HPDE6-E6E7 (cell line): ENCODE measurements at regions not wholly inside any gene's neighbourhood (a gene's known extent, or its start where the extent isn't known, plus 50 kb on each side); places are given as distances from the start of the nearest gene placed in this dataset.
"Not testable (repeated sequence)": the region's sequence is repeated elsewhere in the genome, so short reads cannot be mapped to it uniquely, and the experiment has no call there.

Experiments used
- DNase-seq: peaks from one replicate; pipeline ENCODE4 v3.0.0; 2011; ENCODE audit warnings: missing footprints; ENCODE audit errors: extremely low spot score

DNA sequence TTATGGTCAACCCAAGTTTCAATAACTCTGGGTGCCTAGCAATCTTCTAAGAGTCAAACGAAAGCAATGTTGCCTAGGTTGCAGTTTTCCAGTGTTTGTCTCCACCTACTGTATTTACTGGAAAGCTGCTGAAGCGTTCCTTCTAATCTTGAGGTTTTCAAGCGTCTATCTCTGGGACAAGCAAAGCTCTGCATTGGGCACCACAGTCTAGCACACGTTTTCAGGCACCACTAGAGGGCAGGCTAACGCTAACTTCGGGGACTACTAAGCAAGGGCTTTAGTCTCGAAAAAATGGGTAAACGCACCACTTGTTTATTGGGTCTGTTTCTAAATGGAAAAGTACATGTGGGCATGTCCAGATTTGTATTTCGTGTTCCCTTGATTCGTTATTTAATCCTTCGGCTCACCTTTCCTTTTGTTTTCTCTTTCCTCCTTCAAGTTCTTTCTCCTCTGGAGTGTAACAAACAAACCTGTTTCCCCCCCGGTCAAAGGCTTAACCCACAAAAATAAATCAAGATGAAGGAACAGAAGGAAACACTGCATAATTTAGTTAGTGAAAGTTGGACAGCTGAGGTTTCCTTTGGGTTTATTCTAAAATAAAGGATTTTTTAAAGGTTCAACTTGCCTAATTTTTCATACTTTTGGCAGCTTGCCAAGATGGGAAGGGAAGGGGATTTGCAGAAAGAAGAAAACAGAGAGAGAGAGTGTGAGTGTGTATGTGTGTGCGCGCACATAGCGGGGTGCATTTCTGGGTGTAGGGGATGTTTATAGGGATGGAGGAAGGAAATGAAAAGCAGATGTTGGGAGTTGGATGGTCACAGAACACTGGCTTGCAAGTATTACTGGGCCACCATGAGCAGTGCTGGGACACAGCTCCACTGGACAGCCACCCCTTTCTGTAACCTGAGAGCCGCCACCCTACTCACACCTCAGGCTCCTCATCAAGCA lies 348.3 kb downstream of the GOLGA6L6 start:
- not testable (repeated sequence) for DNase-seq

DNA sequence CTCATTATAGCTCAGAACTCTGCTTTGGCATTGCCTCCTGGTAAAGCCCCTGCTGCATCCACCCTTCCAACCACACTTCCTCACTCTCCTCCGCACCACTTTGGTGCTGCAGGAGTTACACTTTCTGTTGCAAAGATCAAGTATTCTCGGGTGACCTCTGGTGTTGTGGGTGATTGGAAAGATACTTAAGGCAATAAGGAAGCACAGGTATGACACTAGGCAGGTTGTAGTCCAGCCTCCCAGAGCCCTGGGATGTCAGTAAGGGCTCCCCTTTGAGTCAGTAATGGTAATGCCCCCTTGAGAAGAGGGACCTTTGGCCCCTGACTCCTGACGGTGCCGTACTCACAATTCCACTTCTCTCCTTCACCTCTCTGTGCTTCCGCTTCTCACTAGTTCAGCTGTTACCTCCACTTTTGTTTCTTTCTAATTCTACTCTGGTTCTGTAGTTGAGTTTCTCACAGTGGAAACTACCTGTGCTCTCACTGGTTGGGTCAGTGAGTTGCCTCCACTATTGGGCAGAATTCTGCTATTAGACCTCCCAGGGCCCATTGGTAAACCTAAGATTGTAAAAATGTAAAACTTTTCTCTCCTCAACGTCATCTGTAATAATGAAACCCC lies 350.0 kb downstream of the GOLGA6L6 start:
- not testable (repeated sequence) for DNase-seq

DNA sequence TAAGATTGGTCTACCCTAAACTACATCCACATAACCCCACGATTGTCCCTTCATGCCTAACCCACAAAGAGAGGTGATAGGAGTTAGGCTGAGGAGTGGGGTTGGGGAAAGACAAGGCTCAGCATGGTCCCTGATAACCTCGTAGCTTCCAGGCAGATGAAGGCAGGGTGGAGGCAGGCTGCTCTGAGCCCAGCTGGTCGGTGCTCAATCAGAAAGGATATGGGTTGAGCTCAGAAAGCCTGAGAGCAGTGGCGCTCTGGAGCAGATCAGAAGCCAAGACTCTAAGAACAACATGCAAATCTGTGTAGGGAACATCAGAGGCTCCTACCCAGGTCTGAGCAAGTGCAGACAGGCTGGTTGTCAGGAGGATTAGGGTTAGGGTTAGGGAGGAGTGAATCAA lies 353.0 kb downstream of the GOLGA6L6 start:
- DNase-seq, result not testable (repeated sequence)

DNA sequence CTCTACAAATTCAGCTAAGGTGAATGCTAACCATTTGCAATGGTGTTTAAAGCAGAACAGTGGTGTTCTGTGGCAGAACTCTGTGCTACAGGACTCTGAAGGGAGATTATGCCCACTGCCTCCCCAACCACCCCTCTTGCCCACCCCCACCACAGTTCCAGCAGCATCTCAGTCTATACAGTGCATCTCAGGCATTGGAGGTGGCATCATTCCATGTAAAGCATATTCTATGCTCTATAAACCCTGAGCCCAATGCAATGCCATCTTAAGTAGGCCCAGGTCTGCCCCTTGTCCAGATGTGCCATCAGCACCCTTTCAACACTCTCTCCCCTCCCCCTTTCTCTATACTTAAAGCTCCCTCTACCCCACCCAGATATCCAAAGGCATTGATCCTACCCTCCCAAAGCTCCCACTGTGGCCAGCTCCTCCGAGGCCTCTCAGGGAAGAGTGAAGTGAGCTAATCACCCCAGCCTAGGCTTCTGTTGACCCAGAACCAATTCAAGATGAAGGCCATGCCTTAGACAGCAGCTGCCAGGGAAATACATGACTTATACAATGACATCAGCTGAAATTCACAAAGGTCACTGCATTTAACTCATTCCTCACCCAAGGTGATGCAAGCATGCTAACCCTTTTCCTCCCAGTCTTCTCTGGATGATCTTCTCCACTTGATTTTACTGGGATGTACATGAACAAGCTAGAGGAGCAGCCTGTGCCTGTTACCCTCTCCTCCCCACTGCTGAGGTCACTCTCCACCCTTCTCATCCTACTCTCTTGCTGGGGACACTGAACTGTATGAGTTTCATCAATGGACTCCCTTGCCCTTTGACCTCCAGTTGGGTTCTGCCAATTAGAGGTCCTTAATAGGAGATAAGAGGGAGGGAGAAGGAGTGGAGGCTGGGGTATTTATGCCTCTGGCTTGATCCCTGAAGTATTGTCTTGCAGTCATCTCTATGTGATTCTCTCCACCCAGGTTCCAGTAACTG lies 353.9 kb downstream of the GOLGA6L6 start:
- not testable (repeated sequence) for DNase-seq

DNA sequence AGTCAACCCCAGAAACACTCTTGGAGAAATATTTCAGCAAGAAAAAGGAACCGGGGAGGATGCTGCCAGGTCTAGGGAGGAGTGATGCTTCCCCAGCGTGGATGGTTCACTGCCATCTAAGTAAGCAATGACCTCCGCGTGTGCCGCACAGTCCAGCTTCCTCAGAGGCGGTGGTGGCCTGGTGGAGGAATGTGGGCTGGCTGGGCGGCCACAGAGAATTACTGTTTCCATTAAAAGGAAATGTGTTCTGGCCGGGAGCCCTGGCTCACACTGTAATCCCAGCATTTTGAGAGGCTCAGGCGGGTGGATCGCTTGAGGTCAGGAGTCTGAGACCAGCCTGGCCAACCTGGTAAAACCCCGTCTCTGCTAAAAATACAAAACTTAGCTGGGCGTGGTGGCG lies 356.7 kb downstream of the GOLGA6L6 start:
- DNase-seq, result not testable (repeated sequence)

DNA sequence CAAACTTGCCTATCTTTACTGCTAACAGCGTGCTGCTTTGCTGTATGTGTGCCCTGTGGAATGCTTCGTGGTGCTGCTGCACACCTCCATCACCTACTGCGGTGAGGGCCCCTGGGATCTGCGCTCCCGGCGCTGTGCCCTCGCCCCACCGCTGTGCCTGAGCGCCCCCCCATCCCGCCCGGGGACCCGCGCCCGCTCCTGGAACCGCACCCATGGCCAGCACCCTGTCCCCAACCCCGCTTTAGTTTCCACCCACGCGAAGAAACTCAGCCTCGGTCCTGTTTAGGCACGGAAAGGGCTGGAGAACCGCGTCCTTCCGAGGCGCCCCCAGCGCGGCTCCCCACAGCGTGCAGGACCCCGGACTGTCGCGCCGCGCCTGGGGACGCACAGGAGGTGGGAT lies 373.4 kb downstream of the GOLGA6L6 start:
- DNase-seq, result not testable (repeated sequence)

DNA sequence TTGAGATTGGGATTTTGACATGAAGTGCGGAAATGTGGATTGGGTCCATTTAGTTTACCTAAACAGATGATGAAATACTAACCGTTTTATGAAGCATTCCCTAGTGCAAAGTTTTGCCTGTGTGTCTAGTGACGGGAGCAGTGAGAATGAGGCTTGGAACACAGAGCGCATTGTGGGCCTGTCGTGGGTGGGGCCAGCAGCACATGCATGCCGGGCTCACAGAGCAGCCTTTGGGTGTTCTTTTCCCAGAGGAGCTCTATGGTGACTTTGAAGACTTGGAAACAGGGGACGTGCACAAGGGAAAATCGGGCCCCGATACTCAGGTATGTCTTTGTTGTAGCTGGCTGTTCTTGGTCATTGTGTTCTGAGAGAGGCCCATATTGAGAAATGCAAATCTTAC lies 388.1 kb downstream of the GOLGA6L6 start:
- DNase-seq, result not testable (repeated sequence)

DNA sequence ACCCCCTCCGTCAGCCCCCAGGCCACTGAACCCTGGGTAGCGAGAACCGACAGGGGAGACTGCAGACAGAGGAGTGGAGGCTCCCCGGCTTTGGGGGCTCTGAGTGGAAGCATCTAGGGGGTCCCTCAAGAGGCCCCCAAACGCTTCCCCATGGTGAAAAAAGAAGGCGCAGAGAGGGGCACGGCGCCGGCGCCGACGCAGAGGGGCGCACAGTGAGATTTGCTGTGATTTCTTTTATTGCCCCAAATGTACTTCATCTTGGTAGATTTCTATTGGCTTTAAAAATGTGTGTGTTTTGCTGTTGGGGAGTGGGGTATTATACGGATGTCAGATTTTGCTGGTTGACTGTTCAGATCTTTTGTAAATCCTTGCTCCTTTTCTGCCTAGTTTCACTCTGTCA lies 392.9 kb downstream of the GOLGA6L6 start:
- not testable (repeated sequence) for DNase-seq

DNA sequence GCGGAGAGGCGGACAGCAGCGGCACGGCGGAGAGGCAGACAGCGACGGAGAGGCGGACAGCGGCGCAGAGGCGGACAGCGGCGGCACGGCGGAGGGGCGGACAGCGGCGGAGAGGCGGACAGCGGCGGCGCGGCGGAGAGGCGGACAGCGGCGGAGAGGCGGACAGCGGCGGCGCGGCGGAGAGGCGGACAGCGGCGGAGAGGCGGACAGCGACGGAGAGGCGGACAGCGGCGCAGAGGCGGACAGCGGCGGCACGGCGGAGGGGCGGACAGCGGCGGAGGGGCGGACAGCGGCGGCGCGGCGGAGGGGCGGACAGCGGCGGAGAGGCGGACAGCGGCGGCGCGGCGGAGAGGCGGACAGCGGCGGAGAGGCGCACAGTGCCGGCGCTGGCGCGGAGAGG lies 393.6 kb downstream of the GOLGA6L6 start:
- not testable (repeated sequence) for DNase-seq

DNA sequence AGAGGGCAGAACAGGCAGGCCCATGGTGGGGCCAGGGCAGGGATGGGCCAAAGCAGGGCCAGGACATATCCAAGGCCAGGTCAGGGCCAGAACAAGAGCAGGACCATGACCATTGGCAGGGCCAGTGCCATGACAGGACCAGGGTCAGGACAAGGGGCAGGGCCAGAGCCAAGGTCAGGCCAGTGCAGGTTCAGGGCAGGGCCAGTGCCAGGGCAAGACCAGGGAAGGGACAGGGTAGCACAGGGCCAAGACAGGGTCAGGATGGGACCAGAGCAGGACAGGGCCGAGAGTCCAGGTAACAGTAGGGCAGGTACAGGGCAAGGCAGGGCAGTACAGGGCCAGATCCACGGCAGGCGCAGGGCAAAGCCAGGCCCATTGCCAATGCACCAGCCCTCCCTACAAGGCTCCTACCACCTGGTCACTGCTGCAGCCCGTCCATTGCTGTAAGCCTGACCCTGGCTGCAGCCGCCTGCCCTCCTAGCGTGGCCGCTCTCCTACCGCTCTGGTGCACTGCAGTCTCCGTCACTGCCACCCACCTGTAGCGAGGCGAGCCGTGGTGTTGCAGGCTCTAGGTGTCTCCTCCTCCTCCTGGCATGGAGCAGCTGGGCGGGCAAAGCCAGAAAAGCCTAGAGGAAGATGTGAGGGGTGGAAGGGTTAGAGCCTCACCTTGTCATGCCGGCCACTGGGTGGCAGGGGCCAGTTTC lies 397.1 kb downstream of the GOLGA6L6 start:
- not testable (repeated sequence) for DNase-seq

DNA sequence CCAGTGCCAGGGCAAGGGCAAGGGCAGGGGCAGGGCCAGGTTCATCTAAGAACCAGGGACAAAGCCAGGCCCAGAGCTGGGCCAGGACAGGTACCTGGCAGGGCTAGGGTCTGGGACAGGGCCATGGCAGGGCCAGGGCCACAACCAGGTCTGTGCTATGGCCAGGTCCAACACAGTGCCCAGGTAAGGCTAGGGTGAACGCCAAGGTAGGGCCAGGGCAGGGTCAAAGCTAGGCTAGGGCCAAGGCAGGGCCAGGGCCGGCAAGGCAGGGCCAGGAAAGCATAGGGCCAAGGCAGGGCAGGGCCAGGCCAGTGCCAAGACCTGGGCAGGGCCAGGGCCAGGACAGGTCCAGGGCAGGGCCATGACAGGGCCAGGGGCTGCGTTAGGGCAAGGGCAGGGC lies 398.7 kb downstream of the GOLGA6L6 start:
- not testable (repeated sequence) for DNase-seq

DNA sequence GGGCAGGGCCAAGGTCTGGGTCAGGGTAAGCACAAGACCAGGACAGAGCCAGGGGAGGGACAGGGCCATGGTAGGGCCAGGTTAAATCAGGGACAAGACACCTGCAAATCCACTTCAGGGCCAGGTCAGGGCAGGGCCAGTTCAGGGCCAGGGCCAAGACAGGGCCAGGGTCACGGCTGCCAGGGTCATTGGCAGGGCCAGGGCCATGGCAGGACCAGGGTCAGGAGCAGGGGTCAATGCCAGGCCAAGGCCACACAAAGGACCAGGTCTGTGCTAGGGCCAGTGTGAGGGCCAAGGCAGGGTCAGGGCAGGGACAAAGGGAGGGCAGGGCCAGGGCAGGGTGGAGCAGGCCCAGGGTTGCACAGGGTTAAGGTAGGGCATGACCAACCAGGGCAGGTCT lies 399.2 kb downstream of the GOLGA6L6 start:
- DNase-seq, result not testable (repeated sequence)

DNA sequence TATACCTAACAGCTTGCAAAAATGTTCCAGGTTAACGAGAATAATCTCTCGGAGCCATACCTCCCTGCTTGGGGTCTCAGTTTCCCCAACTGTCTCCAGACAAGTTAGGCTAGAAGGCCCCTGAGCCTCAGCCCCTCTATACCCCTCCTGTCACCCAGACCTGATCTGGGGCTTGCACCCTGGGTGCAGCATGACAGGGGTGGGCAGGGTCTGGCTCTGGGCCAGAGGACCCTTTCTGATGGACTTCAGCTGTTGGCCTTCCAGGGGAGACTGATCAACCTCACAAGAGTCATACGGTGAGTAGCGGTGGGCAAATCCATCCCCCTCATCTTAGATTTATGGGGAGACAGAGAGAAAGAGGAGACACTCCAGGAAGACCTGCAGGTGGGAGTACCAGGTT lies 416.9 kb downstream of the GOLGA6L6 start:
- not testable (repeated sequence) for DNase-seq

DNA sequence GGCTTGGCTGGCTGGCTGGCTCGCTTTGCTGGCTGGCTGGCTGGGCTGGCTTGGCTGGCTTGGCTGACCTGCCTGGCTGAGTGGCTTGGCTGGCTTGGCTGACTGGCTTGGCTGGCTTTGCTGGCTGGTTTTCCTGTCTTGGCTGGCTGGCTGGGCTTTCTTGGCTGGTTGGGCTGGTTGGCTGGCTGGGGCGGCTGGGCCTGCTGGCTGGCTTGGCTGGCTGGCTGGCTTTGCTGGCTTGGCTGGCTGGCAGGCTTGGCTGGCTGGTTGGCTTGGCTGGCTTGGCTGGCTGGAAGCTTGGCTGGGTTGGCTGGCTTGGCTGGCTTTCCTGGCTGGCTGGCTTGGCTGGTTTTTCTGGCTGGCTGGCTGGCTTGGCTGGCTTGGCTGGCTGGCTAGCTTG lies 435.6 kb downstream of the GOLGA6L6 start:
- no peak for DNase-seq

DNA sequence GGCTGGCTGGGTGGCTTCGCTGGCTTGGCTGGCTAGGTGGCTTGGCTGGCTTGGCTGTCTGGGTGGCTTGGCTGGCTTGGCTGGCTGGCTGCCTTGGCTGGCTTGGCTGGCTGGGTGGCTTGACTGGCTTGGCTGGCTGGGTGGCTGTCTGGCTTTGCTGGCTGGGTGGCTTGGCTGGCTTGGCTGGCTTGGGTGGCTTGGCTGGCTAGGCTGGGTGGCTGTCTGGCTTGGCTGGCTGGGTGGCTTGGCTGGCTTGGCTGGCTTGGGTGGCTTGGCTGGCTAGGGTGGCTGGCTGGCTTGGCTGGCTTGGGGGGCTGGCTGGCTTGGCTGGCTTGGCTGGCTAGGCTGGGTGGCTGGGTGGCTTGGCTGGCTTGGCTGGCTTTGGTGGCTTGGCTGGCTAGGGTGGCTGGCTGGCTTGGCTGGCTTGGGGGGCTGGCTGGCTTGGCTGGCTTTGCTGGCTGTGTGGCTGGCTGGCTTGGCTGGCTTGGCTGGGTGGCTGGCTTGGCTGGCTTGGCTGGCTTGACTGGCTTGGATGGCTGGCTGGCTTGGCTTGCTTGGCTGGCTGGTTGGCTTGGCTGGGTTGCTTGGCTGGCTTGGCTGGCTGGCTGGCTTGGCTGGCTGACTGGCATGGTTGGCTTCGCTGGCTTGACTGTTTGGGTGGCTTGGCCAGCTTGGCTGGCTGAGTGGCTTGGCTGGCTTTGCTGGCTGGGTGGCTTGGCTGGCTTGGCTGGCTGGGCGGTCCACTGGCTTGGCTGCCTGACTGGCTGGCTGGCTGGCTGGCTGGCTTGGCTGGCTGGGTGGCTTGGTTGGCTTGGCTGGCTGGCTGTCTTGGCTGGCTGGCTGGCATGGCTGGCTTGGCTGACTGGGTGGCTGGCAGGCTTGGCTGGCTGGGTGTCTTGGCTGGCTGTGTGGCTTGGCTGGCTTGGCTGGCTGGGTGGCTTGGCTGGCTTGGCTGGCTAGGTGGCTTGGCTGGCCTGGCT lies 436.3 kb downstream of the GOLGA6L6 start:
- not testable (repeated sequence) for DNase-seq

DNA sequence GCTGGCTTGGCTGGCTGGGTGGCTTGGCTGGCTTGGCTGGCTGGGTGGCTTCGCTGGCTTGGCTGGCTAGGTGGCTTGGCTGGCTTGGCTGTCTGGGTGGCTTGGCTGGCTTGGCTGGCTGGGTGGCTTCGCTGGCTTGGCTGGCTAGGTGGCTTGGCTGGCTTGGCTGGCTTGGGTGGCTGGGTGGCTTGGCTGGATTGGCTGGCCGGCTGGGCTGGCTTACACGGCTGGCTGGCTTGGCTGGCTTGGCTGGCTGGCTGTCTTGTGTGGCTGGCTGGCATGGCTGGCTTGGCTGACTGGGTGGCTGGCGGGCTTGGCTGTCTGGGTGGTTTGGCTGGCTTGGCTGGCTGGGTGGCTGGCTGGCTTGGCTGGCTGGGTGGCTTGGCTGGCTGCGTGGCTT lies 437.0 kb downstream of the GOLGA6L6 start:
- DNase-seq, result not testable (repeated sequence)

DNA sequence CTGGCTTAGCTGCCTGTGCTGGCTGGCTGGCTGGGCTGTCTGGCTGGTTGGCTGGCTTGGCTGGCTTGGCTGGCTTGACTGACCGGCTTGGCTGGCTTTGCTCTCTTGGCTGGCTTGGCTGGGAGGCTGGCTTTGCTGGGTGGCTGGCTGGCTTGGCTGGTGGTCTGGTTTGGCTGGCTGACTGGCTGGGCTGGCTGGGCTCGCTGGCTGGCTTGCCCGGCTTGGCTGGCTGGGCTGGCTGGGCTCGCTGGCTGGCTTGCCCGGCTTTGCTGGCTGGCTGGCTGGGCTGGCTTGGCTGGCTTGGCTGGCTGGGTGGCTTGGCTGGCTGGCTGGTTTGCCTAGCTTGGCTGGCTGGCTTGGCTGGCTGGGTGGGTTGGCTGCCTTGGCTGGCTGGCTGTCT lies 438.7 kb downstream of the GOLGA6L6 start:
- DNase-seq, result not testable (repeated sequence)

DNA sequence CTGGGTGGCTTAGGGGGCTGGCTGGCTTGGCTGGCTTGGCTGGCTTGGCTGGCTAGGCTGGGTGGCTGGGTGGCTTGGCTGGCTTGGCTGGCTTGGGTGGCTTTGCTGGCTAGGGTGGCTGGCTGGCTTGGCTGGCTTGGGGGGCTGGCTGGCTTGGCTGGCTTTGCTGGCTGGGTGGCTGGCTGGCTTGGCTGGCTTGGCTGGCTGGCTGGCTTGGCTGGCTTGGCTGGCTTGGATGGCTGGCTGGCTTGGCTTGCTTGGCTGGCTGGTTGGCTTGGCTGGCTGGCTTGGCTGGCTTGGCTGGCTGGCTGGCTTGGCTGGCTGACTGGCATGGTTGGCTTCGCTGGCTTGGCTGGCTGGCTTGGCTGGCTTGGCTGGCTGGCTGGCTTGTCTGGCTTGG lies 439.4 kb downstream of the GOLGA6L6 start:
- DNase-seq, result not testable (repeated sequence)

DNA sequence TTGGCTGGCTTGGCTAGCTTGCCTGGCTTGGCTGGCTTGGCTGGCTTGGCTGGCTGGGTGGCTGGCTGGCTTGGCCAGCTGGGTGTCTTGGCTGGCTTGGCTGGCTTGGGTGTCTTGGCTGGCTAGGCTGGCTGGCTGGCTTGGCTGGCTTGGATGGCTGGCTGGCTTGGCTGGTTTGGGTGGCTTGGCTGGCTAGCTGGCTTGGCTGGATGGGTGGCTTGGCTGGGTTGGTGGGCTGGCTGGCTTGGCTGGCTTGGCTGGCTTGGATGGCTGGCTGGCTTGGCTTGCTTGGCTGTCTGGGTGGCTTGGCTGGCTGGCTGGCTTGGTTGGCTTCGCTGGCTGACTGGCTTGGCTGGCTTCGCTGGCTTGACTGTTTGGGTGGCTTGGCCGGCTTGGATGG lies 440.3 kb downstream of the GOLGA6L6 start:
- DNase-seq, result not testable (repeated sequence)
